Inflammatory macrophage treated with lipopolysaccharide for 1 hour (primary cell): ENCODE measurements at regions not wholly inside any gene's neighbourhood (a gene's known extent, or its start where the extent isn't known, plus 50 kb on each side); places are given as distances from the start of the nearest gene placed in this dataset.

Experiments used
- DNase-seq, 2 donors: peaks; one replicate each; pipeline ENCODE4 v3.0.0-alpha.2; 2020 to 2022

DNA sequence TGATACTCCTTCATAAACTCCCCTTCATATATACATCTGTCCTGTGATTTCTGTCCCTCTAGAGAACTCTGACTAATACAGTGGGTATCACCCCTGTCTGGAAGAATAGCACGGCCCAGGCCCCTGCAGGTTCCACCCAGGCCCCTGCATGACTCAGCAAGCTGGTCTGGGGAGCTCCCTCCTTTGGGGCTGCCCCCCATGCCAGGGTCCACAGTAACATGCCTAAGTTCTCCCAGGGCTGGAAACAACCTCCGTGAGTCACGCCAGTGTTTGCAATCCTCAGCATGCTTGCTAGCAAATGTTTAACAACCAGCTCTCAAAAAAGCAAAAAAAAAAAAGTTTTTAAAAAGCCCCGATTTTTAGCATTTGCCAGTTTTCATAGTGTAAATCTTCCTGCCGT is 134.3 kb upstream of the CDH4 start:
- no peak for DNase-seq

DNA sequence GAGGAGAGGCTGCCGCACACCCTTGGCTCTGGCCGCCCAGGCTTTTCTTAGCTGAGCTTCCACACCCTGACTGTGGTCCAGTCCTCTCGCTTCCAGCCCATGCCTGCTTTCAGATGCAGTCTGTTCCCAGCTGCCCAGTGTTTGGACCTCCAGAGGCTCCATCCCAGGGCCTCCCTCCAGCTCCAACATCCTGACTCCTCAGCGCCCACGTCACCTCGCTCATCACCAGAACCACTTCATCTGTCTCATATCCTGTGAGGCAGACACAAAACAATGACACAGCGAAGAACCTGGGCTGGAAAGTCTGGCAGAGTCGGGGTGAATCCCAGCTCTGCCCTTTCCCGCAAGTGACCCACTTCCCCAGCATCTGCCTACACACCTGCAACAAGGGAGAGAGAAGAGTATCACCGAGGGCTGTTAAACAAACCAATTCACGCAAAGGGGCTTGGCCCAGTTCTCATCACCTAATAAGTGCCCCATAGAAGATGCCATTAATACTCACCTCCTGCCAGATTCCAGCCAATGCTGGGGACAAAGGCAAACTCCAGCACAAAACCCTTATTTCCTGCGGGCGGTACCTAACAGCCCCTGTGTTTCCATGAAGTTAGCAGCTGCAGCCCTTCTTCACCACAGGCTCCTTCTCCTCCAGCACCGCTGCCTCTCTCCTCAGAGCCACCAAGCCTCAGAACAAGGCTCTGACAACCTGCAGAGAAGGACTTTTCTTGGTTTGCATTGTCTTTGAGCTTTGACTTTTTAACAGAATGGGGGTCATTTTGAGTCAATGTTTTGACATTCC is 133.4 kb upstream of the CDH4 start:
- DNase-seq = no peak

DNA sequence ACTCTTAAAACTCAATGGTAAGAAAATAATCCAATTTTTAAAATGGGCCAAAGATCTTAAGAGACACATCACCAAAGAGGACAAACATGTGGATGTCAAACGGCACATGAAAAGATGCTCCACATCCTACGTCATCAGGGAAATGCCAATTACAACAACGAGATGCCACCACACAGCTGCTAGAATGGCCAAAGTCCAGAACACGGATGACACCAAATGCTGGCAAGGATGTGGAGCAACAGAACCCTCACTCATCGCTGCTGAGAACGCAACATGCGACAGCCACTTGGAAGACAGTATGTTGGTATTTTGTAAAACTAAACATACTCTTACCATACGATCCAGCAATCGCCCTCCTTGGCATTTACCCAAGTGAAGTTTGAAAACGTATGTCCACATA is 132.8 kb upstream of the CDH4 start:
- DNase-seq = no peak

DNA sequence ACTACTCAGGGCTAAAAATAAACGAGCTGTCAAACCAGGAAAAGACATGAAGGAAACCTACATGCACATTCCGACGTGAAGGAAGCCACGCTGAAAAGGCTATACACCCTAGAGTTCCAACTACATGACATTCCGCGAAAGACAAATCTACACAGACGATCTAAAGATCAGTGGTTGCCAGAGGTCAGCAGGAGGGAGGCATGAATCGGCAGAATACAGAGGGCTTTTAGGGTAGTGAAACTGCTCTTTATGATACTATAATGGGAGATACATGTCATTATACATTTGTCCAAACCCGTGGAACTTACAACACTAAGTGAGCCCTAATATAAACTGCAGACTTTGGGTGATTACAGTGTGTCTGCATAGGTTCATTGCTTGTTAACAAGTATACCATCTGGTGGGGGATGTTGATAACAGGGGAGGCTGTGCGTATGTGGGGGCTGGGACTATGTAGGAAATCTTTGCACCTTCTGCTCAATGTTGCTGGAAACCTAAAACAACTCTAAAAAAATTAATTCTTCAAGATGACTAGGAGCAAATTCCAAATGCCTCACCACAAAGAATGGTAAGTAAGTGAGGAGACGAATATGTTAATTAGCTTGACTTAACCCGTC is 132.2 kb upstream of the CDH4 start:
- DNase-seq = peak; percentile 3 to 17

DNA sequence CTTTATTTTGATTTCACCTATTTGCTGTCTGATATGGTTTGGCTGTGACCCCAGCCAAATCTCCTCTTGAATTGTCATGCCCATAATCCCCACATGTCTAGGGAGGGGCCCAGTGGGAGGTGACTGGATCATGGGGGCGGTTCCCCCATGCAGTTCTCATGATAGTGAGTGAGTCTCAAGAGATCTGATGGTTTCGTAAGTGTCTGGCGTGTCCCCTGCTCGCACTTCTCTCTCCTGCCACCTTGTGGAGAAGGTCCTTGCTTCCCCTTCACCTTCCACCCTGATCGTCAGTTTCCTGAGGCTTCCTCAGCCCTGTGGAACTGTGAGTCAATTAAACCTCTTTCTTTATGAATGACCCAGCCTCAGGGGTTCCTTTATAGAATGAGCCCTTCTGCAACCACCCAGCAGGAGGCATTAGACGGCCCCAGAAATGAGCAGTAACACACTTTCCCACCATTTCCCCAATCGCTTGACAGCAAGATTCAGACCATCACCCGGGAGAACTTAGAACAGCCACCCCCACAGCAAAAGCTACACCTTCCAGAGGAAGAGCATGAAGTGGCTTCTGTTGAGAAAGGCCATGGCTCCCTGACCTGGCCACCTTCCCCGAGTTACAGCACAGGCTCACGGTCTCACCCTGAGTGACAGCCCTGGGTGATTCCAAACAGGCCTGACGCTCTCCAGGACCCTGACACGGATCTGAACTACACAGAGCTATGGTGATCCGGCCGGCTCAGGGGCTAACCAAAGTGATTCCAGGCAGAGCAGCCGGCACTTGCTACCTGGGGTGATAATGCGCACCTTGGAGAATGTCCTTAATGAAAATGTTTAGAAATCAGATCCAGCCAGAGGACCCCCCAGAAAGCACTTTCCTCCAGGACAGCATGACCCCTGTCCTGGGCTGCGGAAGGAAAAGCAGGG is 131.2 kb upstream of the CDH4 start:
- peak; percentile 63 to 65 for DNase-seq

DNA sequence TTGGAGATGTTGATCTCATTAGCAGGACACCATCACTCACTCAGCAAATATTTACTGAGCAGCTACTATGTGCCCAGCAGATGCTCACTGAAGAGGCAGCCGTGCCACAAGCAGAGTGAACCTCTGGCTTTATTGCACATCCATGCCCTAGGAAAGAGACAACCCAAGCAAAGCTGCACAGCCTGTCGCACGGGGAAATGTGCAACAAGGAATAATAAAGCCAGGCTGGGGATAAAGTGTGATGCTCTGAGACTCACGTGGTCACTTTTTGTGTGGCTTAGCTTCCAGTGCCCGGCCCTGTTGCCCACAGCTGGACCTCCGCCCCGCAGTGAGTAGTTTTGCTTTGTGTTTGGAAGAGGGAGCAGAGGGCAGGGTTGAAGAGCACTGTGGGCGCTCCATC is 130.4 kb upstream of the CDH4 start:
- DNase-seq = no peak

DNA sequence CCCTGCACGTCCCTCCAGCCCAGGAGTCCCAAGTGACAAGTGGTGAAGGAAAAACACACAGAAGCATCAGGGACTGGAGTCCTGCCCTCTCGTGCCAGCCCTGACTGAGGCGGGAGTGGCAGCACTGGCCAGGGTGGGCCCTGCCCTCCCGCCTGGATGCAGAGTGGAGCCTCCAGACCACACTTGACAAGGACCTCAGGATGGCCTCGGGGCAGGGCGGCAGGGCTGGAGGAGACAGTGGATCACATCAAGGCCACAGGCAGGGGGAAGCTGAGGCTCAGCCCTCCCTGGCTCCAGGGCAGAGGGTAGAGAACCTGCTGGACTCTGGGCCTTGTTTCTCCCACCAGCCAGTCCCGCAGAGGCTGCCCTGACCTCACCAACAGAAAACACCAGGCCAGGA is 128.8 kb upstream of the CDH4 start:
- no peak for DNase-seq

DNA sequence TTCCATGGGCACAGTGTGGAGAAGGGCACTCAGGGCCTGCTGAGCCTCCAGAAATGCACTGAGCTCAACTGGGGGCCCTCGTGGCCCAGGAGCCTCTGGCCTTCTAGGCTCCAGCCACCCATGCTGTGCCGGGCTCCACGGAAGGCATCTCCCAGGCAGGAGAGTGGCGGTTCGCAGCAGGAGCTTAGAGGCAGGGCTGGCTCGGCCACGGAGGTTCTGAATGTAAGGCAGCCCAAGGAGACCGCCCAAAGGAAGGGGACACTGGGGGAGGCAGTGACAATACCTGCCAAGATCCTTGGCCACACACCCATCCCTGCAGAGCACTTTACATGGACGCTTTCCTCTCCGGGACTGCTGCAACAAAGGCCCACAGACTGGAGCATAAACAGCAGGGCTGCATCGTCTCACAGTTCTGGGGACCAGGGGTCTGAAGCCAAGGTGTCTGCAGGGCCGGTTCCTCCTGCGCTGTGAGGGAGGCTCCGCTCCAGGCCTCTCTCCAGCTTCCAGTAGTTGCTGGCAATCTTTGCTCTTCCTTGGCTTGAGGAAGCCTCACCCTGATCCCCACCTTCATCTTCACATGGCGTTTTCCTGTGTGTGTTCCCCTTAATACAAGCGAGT is 128.2 kb upstream of the CDH4 start:
- DNase-seq = no peak

DNA sequence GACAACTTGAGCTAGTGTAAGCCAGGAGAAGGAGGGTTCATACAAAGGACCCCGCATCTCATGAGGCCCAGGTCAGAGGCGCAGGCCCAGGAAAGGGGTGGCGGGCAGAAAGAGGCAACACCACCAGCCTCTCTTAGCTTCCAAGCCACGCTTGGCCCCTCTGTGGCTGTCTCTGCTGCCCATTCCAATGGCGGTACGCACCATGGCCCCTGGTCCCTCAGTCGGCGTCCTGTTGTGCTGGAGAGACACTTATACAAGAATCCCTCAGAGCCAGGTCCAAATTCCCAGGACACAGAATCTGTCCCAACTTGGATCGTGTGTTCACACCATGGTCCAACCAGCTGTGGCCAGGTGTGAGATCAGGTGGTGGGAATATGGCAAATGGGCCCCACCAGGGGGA is 127.0 kb upstream of the CDH4 start:
- DNase-seq = no peak

DNA sequence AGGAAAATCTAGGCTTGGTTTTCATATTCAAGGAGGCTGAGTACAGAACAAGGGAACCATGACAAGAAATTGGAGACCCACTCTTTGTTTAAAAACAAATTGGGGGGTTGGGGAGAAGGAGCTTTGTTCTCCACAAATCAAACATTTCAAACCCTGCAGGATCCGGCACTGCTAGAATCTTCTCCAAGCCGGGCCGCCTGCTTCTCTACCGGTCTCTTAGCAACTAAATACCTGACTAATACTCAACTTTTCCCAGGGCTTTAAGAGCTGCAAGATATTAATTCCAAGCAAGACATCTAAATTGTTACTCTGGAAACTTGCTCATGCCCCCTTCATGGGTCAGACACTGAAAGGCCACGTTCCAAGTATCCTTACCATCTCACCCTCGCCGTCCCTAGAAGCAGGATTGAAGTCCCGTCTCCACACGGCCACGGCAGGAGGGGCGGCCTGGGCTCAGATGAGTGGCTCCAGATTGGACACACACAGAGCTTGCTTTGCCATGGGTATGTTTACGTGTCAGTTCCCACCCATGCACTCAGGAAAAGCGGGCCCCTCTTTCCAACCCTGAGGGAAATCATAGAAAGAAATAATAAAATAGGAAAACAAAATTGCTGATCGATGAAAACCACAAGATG is 126.4 kb upstream of the CDH4 start:
- DNase-seq = no peak

DNA sequence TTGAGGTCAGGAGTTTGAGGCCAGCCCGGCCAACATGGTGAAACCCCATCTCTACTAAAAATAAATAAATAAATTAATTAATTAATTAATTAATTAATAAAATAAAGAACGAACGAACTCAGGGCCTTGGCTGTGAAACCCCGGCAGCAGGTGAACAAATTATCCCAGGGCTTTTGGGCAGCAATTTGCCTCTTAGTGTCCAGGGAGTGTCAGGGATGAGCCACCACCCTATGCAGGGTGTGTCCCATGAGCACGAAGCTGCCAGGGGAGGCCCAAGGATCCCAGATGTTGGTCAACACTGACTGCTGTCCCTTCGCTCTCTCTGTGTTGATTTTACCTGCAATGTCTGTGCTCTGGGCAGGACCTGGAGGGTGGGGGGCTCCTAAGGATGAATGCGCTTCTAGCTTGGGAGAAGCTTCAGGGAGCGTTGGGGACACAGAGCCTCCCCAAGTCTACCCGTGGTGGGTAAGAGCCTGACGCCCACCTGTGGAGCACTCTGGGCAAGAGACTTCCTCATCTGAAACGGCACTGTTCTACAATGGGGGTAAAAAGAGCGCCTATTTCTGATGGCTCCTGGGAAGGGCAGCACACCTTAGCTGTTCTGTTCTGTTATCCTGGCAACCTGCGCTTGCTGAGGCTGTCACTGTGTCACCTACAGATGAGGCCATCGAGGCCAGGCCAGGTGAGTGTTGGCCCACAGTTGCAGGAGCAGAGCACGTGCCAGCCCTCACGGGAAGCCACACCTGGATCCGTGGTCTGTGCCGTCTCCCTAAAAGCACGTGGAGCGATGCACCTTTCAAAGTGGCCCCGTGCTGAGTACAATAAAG is 125.5 kb upstream of the CDH4 start:
- no peak for DNase-seq

DNA sequence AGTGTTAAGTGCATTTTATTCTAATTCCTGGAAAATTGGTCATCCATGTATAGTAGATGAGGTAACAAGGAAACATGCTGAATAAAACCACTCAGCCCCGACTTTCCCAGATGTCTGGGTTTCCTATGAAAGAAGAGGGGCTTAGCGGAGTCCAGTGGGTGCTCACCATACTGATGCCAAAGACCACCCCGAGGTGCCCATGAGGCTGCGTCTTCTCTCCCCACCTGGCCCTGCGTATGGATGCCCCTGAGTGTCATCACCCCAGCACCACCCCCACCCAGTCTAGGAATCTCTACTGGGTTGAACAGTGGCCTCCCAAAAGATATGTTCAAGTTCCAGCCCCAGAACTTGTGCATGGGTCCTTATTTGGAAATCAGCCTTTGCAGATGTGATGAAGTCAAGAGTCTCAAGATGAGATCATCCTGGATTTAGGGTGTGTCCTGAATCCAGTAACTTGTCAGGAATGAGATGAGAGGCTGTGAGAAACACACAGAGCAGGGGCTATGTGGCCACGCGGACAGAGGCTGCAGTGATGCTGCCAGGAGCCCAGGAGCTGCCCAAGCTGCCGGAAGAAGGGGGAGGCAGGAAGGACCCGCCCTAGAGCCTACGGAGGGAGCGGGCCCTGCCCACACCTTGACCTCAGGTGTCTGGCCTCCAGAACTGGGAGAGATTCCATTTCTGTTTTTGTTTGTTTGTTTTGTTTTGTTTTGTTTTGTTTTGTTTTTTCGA is 124.6 kb upstream of the CDH4 start:
- DNase-seq = no peak

DNA sequence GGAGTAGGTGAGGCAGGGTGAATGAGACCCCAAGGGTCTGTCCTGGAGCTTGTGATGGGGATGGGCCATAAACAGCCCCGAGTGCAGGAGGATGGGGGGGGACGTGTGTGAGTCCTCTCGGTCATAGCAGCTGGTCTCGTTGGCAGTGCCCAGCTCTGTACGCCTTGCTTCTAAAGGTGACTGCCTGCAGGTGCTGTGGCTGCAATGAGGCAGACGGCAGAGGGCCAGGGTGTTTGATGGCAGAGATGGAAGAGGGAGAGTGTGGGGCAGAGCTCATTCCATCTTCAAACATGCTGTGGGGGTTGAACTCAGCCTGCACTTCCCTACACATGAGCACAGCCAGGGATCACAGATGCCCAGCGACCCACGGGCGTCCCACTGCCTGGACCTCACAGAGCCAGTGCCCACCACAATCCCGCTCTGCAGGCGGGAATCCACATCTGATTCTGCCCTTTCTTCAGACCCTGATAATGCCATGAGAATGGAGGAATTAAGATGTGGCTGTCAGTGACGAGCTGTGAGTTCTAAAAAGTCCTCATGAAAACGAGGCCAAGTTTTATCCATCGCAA is 123.3 kb upstream of the CDH4 start:
- DNase-seq = no peak

DNA sequence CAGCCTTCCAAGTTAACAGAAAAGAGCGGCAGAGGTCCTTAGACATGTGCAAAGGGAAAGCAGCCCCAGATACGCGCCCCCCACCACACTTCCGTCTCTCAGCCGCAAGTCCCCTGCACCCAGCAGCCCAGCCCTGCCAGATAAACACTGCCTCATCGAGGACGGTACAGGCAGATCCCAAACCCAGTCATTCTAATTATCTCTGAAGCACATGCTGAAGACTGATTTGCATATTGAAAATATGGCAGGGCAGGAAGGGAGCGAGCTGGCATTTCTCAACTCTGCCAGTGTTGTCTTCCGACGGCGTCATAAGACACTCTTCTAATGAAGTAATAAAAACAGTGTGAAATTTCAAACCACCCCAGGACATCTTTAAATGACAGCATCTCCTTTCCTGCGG is 122.8 kb upstream of the CDH4 start:
- DNase-seq = no peak

DNA sequence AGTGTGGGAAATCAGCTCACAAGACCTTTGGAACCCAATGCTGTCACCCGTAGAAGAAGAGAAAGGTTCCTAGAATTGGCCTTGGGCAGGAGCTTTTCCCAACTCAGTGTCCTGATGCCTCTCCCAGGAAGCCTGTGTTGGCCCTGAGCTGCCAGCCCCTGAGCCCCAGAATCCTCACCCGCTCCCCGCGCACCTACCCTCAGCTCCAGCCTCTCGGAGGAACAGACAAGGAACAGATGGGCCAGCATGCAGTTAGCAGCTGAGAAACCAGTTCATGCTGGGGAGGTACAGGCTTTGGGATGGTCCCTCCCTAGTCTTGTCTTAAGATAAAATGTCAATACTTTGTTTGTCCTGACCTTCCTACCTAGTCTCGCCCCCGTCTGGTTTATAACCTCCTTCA is 121.9 kb upstream of the CDH4 start:
- no peak for DNase-seq

DNA sequence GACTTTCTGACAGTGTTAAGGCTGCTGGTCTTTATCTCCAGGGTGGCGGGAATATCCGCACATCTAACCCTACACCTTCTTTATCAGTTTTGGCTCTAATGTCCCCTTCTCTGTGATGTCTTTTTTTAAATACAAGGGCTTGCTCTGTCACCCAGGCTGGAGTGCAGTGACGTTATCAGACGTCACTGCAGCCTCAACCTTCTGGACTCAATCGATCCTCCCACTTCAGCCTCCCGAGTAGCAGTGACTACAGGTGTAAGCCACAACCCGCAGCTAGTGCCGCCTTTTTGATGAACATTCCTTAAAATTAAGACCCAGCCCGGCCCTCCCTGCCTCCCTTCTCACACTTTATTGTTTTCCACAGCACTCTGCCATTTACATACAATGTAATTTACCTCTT is 120.1 kb upstream of the CDH4 start:
- no peak for DNase-seq

DNA sequence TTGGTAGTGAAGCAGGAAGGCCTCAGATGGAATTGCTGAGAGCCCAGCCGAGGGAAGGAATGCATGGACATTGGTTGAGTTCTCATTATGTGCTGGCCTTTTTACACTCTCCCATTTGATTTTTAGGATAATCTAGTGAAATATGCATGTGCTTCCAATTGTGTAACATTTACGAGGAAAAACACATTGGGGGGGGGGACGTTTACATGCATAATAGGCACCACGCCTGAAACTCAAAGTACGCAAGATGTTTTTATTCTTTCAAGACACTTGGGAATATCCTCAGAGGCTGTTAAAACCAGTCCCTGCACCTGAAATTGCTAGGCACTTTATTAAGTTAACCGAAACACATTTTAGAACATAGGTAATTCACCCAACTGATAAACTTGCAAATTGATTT is 118.5 kb upstream of the CDH4 start:
- DNase-seq = no peak

DNA sequence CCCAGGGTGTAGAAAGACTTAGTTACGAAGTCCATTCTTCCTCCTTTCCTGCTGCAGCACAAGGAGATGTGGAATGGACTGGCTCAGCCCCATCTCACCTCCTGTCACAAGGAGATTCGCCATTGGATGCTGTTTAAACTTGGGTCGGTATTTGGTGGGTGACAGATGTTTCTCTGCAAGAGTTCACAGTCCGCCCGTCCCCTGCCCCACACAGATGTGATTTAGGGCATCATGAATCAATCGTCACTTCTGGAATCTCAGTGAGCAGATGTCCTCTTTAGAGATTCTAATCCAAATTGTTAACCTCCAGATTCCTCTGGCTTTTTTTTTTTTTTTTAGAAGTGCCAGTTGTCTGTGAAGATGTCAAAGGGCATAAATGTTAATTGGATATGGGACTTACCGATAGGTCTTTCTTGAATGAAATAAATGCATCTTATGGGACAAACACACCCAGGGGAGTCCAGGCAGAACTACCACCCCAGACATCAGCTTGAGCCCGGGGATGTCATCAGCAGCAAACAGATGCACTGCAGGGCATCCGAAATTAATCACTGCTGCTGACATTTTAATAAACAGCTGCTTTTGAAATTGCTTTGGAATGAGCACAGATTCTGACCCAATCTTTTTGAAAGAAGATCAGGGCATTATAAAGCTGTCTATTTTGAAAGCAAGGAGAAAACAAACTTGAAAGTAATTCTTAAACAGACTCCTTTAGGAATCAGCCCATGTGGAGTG is 117.6 kb upstream of the CDH4 start:
- no peak for DNase-seq

DNA sequence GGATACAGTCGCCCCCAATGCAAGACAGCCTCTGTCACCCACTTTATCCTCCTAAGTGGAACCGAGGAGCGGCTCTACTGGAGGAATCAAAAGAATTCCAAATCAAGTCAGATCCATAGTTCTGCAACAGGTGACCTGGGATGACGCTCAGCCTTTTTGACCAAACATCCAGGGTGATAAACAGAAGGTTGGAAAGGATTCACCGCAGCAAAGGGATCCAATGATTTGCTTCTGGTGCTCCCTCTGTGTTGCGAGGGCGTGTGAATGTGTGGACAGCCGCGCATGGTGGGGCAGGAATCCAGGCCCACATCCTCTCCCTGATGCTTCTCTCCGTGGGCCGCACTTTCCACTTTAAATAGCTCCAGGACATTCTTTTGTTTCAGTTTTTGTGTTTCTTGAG is 116.8 kb upstream of the CDH4 start:
- DNase-seq = no peak

DNA sequence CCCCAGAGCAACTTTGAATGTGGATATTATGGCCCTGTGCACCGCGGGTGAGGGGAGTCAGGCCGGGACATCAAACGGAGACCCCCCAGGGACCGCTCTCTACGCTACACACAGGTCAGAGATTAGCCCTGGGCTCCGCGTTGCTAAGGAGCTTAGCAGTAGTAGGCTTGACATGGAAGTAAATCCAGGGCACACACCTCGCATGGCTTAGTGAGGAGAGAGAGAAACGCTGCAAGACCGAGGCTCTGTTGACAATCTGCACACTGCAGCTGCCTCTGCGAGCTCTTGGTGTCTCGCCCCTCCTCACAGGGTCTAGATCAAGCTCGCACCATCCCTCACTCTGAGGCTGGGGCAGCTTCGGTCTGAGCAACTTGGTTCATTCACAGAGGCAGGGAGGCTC is 116.1 kb upstream of the CDH4 start:
- DNase-seq = no peak
